ENCODE measurements at regions not wholly inside any gene's neighbourhood (a gene's known extent, or its start where the extent isn't known, plus 50 kb on each side); places are given as distances from the start of the nearest gene placed in this dataset.

GRCh38 chr2:107215401-107216350 is 329.7 kb upstream of the ST6GAL2 start:
- DNase-seq (ENCODE audit: low read depth, low spot score), result no peak

- no peak for DNase-seq (ENCODE audit: low read depth, low spot score)
Measured at GRCh38 chr2:107218208-107218607, 332.2 kb upstream of the ST6GAL2 start.

- DNase-seq (ENCODE audit: low read depth, low spot score), result no peak
Measured at GRCh38 chr2:107222466-107222865, 336.5 kb upstream of the ST6GAL2 start.

GRCh38 chr2:107235491-107236254 is 349.7 kb upstream of the ST6GAL2 start:
- DNase-seq (ENCODE audit: low read depth, low spot score), result peak; percentile 9

GRCh38 chr2:107242811-107243210 is 356.8 kb upstream of the ST6GAL2 start:
- DNase-seq (ENCODE audit: low read depth, low spot score), result no peak

GRCh38 chr2:107248932-107249331 is 363.0 kb upstream of the ST6GAL2 start:
- no peak for DNase-seq (ENCODE audit: low read depth, low spot score)

- no peak for DNase-seq (ENCODE audit: low read depth, low spot score)
Measured at GRCh38 chr2:107255744-107256143, 369.8 kb upstream of the ST6GAL2 start.

- DNase-seq (ENCODE audit: low read depth, low spot score), result no peak
Measured at GRCh38 chr2:107258531-107259407, 372.8 kb upstream of the ST6GAL2 start.

GRCh38 chr2:107259408-107260195 is 373.6 kb upstream of the ST6GAL2 start:
- DNase-seq (ENCODE audit: low read depth, low spot score), result no peak

- DNase-seq (ENCODE audit: low read depth, low spot score), result no peak
Measured at GRCh38 chr2:107263628-107264027, 377.7 kb upstream of the ST6GAL2 start.

GRCh38 chr2:107264184-107264583 is 378.2 kb upstream of the ST6GAL2 start:
- DNase-seq (ENCODE audit: low read depth, low spot score), result no peak

GRCh38 chr2:107266555-107266954 is 380.6 kb upstream of the ST6GAL2 start:
- DNase-seq (ENCODE audit: low read depth, low spot score), result no peak

- DNase-seq (ENCODE audit: low read depth, low spot score), result no peak
Measured at GRCh38 chr2:107267086-107267485, 381.1 kb upstream of the ST6GAL2 start.

GRCh38 chr2:107276034-107276433 is 390.1 kb upstream of the ST6GAL2 start:
- no peak for DNase-seq (ENCODE audit: low read depth, low spot score)

GRCh38 chr2:107278672-107279071 is 392.7 kb upstream of the ST6GAL2 start:
- no peak for DNase-seq (ENCODE audit: low read depth, low spot score)

- no peak for DNase-seq (ENCODE audit: low read depth, low spot score)
Measured at GRCh38 chr2:107281637-107282036, 395.7 kb upstream of the ST6GAL2 start.

GRCh38 chr2:107282135-107282534 is 396.2 kb upstream of the ST6GAL2 start:
- no peak for DNase-seq (ENCODE audit: low read depth, low spot score)

GRCh38 chr2:107285621-107286299 is 399.8 kb upstream of the ST6GAL2 start:
- no peak for DNase-seq (ENCODE audit: low read depth, low spot score)

GRCh38 chr2:107290041-107290440 is 404.1 kb upstream of the ST6GAL2 start:
- no peak for DNase-seq (ENCODE audit: low read depth, low spot score)

GRCh38 chr2:107303964-107304363 is 418.0 kb upstream of the ST6GAL2 start:
- DNase-seq (ENCODE audit: low read depth, low spot score), result no peak
